Umbilical cord (tissue), 1 donor: ENCODE measurements at regions not wholly inside any gene's neighbourhood (a gene's known extent, or its start where the extent isn't known, plus 50 kb on each side); places are given as distances from the start of the nearest gene placed in this dataset.

Source experiments
- DNase-seq: peaks from one replicate; pipeline ENCODE4 v3.0.0-alpha.2; 2015; ENCODE audit warnings: low spot score

GRCh38 chr13:22495819-22496218 lies 685.0 kb upstream of the SGCG start:
- no peak for DNase-seq

DNA sequence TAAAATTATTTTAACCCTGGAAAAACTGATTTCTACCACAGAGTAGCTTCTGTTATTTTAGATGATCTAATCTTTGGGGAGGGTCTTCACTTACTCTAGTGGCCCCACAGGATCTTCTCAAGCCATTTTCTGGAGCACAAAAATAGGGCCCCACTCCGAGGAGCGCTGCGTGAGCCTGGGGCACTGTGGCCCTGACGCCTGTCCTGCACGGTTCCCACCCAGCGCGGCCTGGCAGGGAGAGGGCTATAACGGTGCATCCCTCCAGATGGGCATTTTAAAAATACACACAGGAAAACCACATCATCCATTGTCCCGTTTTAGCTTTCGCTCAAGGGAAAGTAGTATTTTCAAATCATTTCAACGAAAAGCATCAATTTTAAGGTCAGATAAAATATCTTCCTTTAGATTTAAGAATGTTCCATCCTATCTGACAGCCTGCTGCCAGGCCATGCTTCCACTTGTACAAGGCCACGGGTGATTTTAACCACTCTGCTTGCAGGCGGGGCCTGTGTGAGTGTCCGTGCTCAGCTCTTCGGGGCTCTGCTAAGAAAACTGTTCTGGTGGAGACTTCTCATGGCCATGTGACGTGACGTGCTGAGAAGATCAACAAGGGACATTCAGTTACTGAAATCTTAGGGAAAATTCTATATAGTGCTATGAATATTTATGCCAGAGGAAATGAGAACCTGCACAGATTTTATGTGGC lies 683.8 kb upstream of the SGCG start:
- DNase-seq: no peak

DNA sequence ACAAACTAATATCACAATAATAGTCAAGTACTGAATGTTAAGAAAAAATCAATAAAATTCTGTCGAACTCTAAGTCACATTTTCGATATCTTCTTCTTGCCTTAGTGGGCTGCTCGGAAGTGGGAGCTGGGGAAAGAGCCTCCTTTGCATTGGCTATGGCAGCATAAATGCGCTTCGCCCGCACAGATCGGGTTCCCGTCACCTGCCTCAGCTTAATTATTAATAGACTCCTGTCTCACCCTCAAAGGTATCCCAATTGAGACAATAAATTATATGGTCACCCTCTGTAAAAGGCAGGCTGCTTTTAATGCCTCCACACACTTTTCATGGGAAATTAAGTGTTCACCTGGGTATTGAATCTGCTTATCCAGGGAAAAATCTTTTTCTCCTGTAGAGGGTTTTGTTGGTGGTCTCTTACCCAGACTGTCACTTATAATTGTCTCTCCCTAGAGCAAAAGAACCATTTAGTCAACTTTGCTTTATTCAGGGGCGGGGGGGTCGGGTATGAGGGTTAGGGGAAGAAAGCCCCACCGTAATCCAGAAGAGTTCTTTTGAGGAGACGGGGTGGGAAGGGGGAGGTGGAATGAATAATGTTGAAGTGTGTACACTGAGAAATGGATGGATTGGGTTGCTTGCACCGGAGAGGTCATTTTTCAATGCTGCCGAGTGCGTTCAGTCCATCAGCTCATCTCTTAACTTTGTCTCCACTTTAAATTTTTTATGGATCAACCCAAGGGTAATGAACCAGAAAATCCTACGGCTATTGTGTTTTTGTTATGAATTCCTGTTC lies 682.6 kb upstream of the SGCG start:
- DNase-seq: no peak

GRCh38 chr13:22499919-22500318 lies 680.9 kb upstream of the SGCG start:
- no peak for DNase-seq

DNA sequence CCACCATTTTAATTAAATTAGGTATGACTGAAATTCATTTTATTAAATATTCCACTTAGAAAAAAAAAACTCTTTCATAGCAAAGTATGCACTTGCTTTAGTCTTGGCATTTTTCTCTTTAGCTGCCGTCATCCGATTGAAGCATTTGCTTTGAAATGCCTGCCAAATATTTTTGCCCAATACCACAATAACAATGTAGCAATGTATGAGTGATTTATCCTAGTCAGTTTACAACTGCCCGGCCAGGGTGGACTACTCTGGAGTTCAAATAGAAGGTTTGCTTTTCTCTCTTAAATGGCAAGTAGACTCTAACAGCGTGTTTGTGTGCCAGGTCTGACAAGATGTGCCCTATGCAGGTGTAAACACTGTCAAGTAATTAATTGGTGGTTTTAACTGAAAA lies 675.3 kb upstream of the SGCG start:
- DNase-seq: peak; percentile 77

GRCh38 chr13:22506096-22506691 lies 674.6 kb upstream of the SGCG start:
- peak; percentile 46 for DNase-seq

GRCh38 chr13:22517544-22517943 lies 663.2 kb upstream of the SGCG start:
- no peak for DNase-seq

DNA sequence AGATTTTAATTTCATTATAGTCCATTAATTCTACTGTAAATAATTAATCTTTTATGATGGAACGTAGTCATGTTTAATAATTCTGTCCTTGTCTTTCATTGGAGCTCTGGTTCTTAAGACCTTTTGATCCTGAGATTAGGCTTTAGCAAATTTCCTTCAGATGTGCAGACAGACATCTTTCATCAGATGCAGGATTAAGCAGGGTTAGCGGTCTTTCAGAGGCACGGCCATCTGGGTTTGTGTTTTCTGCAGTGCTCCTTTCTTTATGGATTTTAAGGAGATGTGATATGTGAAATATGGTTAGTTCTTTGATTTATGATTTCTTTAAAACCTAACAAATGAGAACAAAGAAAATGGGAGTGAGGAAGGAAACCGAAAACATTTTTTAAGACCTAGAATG lies 643.9 kb upstream of the SGCG start:
- peak; percentile 83 for DNase-seq

GRCh38 chr13:22538400-22538799 lies 642.4 kb upstream of the SGCG start:
- no peak for DNase-seq

GRCh38 chr13:22549126-22549525 lies 631.7 kb upstream of the SGCG start:
- DNase-seq: no peak

DNA sequence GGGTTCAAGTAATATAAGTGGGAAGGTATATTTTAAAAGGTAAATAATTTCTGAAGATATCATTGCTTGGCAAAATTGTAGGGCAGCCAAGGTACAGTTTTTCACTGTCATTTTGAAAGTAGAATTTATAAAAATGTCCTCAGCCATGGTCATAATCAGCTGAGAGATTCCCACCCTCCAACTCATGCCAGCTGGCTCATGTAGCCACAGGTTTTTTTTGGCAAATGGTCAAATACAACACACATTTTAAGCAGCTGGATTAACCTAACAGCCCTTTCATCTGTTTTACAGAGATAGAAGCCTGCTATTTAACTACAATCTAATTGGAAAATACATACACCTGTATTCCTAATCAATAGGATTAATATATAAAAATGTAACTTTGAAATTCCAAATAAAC lies 619.2 kb upstream of the SGCG start:
- DNase-seq: no peak

DNA sequence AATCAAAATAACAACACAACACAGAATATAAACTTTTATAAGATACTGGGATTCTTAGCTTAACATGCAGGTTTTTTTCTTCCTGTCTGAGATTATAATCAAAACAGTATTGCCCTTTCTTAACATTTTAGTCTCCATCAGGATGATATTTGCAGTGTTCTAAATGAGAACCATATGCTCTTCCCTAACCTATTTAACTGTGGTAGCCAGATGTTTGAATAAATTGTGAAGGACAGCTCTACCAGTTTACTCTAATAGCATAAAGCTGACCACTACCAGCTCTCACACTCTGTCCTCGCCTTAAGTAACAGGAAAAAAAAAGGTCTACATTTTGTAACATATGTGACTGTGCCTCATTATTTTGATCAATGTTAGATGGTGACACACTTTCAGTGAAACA lies 618.7 kb upstream of the SGCG start:
- no peak for DNase-seq

DNA sequence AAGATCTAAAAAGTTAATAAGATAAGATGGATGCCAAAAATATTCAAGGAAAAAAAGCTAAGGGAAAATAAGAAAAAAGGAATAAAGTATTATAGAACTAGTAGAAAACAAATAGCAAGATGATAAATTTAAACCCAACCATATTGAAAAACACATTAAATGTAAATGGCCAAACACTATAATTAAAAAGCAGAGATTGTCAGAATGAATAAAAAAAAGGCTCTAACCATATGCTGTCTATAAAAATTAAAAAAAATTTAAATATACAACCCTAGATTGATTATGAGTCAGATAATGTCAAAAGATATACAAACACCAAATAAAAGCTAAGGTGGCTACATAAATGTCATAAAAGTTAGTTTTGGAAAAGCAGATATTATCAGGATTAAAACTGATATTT lies 617.5 kb upstream of the SGCG start:
- DNase-seq: no peak

GRCh38 chr13:22569811-22570210 lies 611.0 kb upstream of the SGCG start:
- DNase-seq: no peak

DNA sequence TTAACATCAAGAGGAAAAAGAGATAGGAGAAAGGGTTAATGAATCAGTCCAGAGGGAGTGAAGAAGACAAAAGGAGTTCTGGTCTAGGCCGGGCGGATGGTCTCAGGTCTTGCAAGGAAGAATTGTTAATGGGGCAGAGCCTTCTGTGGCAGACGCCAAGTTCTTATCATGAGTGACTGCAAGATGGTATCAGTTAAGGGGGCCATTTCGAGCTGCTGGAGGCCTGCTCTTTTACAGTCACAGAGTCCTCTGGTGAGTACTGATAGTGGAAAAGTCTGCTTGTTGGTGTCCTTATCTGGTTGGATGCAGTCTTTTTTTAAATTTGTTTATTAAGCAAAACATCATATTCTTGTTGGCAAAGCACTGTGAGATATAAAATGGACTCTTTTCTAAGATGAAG lies 590.9 kb upstream of the SGCG start:
- no peak for DNase-seq

GRCh38 chr13:22592515-22592914 lies 588.3 kb upstream of the SGCG start:
- no peak for DNase-seq

- no peak for DNase-seq
Observed at GRCh38 chr13:22594041-22594440, 586.7 kb upstream of the SGCG start.

DNA sequence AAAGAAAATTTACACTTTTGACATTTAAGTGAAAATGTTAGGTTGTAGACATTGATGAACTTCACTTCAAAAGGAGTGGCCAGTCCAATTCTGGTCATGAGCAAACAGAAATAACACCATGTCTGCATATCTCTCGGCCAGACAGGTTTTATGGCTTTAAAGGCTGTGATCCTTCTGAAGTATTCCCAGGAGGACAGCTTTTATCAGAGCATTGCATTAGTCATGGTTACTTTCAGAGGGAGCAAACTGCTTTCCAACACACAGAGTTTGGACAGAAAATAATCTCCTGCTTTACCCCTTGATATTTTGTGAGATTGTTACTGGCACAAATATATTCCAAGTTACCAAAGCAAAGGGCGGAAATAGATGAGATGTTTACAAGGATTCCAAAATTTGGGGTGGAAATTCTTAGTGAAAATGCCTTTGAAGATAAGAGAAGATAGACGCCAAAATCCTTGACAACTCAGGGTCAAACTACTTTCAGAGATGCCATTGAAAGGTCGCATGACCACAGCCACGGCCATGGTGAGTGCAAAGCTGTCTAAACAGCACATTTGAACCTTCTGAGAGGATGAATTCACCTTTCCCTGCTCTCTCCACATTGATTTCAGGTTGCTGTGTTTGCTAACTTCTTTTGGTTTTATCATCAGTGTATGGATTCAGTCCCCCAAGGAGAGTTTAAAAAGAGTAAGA lies 584.5 kb upstream of the SGCG start:
- DNase-seq: peak; percentile 95

DNA sequence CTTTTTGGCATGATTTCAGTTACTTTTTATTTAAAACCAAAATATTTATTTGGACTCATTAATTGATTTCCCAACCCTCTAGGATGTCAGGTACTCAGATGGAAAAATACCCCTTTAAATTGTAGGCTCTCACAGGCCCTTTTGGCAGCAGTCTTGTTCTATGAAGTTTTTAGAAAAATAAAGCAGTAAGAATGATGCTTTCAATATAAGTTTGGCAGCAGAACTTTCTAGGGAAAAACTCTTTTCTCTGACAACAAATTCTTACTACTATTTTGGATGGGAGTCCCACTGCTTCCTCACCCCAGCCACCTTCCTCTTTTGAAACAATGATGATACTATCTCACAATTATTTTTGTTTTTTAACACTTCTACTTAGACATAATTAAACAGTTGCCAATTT lies 581.6 kb upstream of the SGCG start:
- no peak for DNase-seq

GRCh38 chr13:22618002-22618401 lies 562.8 kb upstream of the SGCG start:
- no peak for DNase-seq

- DNase-seq: no peak
Observed at GRCh38 chr13:22625691-22626090, 555.1 kb upstream of the SGCG start.

GRCh38 chr13:22629374-22629773 lies 551.4 kb upstream of the SGCG start:
- no peak for DNase-seq
